ENCODE measurements at regions not wholly inside any gene's neighbourhood (a gene's known extent, or its start where the extent isn't known, plus 50 kb on each side); places are given as distances from the start of the nearest gene placed in this dataset.
"Not testable (repeated sequence)": the region's sequence is repeated elsewhere in the genome, so short reads cannot be mapped to it uniquely, and the experiment has no call there.

DNA sequence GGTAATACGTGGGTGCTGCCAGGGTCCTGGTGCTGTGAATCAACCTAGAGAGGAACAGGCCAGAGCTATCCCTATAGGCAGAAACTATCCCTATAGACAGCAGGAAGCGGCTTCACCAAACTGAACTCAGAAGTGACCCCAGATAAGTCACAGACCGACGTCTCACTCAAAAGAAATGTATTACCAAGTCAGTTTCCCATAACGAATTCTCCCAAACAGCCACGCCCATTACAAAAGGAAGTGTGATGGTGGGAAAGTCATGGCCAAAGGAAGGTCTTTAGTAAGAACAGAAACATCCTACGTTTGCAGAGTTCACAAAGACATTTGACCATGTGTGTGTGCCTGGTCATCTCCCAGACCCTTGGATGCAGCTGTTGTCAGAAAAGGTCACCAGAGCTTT, 470.8 kb upstream of the ADARB2 start:
- DNase-seq (no peak), ATAC-seq (no peak)
- intact Hi-C loops (cut with DNase I) = no loop called here

DNA sequence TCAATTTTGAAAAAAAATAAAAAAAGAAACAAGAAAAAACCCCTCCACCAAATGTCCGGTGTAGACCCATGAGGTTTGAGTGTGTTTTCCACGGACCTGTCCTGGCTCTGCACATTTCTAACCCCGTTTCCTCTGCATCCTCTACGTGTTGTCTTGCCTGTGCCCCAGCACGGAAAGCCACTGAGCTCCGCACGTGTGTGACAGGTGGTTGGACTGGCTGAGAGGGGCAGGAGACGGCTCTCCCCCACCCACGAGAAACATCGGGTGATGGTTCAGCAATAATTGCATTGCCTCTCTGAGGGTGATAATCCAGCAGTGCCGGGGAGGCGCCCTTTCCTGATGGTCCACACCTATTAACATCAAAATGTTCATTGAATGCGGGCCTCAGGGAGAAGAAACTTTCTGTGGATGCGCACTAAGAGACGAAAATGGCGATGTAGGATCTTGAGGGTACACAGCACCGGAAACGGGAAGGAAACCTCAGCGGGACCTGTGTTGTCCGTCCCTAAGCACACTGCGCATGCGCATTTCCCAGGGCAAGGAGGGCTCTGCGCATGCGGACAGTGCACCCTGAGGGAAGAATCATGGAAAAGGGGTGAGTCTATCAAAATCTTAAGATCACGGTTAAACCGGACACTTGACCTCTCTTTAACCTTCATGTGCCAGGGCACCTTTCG, 470.1 kb upstream of the ADARB2 start:
- DNase-seq = no peak
- ATAC-seq = no peak
- intact Hi-C loops (cut with DNase I) = no loop called here

DNA sequence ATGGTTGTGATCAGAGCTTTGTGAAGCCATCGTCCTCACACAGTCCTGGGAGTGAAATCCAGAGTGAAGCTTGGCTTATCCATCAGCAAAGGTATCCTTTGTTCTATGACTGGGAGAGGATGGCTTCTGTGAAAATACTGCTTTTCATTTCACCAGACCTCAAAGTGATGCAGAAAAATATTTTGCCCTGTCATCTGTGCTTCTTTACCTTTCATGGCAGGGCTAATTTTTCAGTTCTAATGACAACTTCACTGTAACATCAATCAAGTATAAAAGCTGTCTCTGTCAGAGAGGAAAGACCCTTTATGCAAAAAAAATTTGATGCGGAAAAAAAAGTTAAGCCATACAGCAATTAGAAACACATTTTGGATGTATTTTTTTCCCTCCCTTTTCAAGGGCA, 468.1 kb upstream of the ADARB2 start:
- intact Hi-C loops (cut with DNase I) = no loop called here
- ATAC-seq = no peak
- no peak for DNase-seq

DNA sequence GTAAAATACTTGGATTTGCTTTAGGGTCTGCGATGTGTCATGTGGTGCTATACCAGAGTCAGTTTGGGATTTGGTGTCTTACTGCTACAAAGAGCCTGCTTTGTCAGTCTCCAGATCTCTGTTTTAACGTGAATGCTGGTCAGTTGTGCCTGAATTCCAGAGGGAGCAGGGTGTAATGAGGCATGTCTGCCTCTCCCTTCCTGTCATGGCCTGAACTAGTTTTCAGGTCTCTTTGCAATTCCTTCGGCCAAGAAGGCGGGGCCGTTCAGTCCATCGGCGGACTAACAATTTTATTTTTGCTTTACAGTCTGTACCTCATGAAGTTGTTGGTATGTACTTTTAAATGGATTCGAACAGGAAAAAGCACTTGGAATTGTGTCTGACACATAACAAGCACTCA, 465.1 kb upstream of the ADARB2 start:
- ATAC-seq = no peak
- intact Hi-C loops (cut with DNase I) = no loop called here
- no peak for DNase-seq

DNA sequence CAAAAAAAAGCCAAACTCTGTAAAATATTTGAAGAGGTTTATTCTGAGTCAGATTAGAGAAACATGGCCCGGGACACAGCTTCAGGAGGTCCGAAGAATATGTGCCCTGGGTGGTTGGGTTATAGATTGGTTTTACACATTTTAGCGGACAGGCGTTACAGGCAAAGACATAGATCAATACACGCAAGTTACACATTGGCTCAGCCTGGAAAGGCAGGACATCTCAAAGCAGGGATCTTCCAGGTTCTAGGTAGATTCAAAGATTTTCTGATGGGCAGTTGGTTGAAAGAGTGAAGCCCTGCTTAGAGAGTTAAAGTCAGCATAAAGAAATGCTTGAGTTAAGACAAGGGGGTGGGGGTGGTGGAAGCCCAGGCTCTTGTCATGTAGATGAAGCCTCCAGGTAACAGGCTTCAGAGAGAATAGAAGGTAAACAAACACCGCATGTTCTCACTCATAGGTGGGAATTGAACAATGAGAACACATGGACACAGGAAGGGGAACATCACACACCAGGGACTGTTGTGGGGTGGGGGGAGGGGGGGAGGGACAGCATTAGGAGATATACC, 464.3 kb upstream of the ADARB2 start:
- DNase-seq = no peak
- no peak for ATAC-seq
- intact Hi-C loops (cut with DNase I) = no loop called here

DNA sequence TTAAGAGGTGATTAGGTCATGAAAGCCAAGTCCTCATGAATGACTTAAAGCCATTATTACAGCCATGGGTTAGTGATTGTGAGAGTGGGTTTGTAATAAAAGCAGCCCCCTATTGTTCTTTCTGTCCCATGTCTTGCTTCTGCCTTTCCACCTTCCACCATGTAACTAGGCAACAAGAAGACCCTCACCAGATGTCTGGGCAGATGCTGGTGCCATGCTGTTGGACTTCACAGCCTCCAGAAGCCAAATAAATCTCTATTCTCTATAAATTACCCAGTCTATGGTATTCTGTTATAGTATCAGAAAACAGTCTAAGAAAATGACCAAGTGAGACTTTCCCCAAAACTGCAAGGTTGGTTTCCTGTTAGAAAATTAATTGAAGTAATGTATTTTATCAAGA, 460.3 kb upstream of the ADARB2 start:
- DNase-seq (no peak), ATAC-seq (no peak)
- intact Hi-C loops (cut with DNase I) = no loop called here

DNA sequence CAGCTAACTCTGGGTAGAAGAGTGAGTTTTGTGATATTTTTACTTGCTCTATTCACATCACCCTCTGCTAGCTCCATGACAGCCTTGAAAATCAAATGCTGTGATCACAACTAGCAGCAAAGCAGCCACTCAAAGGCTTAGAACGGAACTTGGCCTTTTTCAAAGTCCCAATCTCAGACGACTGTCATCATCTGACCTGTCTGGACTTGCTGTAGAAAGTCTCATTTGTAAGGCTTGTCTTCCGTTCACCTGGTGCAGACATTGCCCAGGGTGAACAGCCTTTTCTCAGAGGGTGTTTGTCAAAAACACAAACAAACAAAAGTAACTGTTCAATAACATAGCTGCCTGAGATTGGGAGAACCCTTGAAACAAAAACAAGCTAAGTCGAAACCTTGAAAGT, 458.9 kb upstream of the ADARB2 start:
- intact Hi-C loops (cut with DNase I) = no loop called here
- no peak for ATAC-seq
- DNase-seq = no peak

DNA sequence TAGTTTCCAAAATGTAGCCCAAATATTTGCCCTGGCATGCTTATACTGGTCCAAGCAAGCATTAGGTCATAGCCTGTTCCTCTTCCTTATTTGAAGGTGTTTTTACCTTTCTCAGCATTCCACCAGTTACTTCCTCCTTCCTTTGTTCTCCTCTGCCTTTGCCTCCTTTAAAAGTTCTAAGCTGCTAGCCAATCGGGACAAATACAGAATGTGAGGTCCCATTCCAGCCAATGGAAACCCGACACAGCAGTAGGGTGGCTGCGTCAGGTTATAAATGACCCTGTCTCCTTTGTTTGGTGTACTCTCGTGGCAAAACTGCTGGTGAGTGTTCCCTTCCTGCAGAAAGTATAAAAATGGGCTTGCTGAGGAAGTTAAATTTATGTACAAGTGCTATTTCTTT, 452.0 kb upstream of the ADARB2 start:
- ATAC-seq; DNase-seq; intact Hi-C loops (cut with DNase I): not testable (repeated sequence)

DNA sequence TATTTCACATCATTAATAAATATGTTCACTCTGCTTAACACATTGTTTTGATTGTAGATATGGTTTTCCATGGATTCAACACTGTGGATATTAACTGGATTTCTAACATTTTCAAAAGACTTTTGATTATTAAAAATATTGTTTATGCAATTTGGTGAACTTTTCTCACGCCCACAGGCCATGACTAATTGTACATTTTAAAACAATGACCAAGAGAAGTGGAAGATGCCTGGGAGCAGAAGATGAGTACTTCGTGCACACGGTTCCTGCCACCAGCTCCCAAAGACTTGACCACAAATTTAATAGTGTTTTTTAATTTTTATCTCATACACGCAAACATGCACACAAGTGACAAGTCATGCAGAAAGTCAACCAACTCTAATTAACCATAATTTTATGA, 451.0 kb upstream of the ADARB2 start:
- intact Hi-C loops (cut with DNase I) = no loop called here

DNA sequence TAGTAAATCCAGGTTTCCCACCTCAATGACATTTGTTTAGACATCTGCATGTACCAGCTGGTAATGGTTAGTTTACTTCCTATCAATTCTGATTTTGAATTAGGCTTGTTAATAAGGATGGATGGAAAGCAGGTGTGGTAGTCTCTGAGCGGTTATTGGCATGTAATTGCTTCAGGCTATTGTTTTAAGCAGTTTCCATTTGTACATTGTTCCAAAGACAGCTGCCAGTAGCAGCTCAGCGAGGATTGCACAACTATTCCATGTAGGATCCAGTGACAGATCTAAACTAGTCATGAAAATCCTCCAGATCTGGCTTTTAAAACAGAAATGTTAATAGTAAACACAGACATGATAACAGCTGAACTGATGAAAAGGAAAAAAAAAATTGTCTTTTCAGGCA, 436.0 kb upstream of the ADARB2 start:
- ATAC-seq (no peak), DNase-seq (no peak)
- intact Hi-C loops (cut with DNase I) = no loop called here

More for the DNA sequence above, 451.0 kb upstream of the ADARB2 start:
- no peak for ATAC-seq
- DNase-seq = no peak

DNA sequence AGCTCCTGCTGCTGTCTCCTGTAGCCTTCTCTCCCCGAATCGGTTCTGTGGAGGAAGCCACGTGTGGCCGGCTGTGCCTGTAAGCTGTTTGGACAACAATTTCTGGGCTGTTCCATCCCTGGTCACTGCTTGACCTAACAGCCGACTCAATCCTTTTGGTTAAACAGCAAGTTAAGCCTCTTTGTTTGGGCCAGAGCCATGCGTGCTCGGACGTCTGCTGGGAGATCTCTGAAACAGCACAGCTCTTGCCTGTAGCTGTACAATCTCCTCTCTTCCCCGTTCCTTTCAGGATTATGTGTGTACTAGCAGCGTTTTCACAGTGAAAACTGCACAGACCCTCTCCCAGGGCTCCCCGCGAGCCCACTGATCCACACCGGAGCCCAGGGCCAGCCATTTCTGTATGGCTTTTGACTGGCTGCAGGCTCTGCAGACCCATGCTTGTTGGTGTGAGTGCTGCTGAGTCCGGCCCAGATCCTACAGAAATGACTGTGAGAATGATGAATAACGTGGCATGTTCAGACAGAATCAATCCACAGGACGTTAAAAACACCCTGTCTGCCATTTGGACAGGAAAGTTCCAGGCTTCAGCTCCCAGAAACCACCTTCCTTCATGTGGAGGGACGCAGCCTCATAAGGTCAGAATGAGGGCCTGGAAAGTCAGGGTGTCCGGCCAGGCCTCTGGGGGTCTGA, 428.6 kb upstream of the ADARB2 start:
- intact Hi-C loops (cut with DNase I) = no loop called here
- no peak for DNase-seq
- no peak for ATAC-seq

DNA sequence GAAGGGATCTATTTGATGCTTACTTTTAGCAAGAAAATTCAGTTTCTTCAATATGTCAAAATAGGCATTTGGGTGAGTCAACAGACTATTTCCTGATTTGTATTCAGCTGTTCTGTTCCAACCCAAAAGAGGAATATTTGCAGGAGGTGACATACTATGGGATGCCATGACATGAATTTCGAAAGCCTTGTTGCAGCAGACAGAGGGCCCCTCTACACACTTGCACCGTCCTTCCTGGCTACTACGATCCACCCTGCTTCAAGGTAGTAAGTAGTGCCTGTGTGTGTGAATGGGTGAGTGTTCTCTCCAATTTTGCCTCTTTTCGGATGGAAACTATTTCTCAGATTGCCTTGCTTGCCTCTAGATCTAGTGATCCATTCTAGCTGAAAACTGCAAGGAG, 413.0 kb upstream of the ADARB2 start:
- ATAC-seq (no peak), DNase-seq (no peak)
- intact Hi-C loops (cut with DNase I) = no loop called here

DNA sequence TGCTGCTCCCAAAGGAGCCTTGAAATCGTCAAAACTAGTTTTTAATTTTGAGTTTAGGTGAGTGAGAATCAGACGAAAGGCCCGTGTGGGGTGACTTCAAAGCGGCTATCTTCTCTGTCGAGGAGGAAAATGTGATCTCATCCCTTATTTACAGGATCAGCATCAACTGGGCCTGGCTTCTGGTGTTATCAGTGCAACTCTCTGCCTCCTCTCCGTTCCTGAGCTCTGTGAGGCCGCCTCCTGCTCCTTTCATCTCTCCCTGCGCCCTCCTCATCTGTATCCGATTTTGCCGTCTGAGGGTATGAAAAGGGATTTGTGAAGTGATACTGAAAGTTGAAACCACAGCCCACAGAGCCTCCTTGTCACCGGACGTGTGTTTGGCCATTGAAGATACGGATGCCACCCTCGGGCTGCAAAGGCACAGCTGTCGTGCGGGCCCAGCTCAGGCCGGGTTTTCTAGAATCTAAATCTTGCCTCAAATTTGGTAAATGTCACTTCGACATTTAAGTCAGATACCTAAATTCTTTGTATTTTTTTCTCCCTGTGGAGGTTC, 408.7 kb upstream of the ADARB2 start:
- DNase-seq (no peak), ATAC-seq (no peak)
- intact Hi-C loops (cut with DNase I) = no loop called here

DNA sequence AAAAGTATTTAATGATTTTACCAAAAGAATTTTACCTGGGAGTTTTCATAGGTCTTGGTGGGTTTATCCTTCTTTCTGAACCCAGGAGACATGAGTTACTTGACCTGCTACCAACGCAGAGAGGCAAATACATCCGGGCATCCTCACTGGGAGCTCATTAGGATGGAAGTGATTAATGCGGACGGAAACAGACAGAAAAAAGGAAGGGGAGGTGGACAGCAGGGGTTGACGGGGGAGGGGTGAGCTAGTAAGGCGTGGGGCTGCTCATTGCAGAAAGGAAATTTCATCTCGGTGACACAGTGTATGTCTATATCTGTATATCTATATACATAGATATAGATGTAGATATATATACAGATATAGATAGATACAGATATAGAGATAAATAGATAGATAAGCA, 408.2 kb upstream of the ADARB2 start:
- no peak for DNase-seq
- ATAC-seq = no peak
- intact Hi-C loops (cut with DNase I) = no loop called here

DNA sequence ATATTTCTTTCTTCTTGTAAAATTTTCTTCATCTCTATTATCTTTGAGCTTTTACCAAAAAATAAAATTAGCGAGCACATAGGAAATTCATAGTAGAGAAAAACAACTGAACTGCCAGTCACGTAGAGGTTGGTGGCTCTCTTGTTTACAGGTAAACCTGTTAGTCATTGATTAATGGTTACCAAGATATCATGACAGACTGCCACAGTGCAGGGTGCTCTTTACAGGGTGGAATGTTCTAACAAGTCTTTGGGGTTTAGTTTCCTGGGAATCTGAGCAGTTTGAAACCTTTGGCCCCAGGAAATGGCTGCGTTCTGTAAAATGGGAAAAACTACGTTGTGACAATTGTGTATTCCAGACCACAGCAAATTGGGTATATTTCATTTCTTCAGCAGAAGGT, 407.3 kb upstream of the ADARB2 start:
- no peak for ATAC-seq
- no peak for DNase-seq
- intact Hi-C loops (cut with DNase I) = no loop called here

DNA sequence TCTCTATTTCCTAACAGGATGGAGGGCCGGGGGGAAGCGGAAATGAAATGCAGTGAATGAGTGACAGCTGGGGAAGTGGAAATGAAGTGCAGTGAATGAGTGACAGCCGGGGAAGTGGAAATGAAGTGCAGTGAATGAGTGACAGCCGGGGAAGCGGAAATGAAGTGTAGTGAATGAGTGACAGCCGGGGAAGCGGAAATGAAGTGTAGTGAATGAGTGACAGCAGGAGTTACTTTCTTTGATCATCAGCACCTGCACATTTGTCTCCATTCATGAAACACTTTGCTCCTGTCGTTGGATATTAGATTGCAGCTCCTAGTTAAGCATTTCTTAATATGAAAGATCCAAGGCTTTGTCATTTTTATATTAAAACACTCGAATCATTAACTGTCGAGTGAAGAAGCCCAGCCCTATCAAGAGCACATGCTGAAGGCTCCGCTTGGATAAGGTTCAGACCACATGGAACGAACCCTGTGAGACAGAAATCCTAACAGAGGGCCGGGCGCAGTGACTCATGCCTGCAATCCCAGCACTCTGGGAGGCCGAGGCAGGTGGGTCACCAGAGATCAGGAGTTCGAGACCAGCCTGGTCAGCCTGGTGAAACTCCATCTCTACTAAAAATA, 406.0 kb upstream of the ADARB2 start:
- no peak for ATAC-seq
- intact Hi-C loops (cut with DNase I) = no loop called here
- no peak for DNase-seq

DNA sequence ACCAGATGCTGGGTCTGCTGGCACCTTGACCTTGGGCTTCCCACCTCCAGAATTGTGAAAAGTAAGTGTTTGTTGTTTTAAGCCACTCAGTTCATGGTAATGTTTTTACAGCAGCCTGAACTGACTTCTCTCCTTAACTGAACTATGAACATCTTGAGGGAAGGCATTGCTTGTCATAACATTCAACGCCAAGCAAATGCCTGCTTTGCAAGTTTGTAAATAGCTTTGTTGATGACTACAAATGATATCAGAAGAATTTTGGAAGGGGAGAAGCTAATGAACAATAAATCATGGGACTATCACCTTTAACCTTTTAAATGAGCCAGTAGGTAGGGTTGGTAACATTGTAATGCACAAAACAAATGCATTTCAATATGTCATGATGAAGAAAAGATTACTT, 402.4 kb upstream of the ADARB2 start:
- no peak for ATAC-seq
- no peak for DNase-seq
- intact Hi-C loops (cut with DNase I) = no loop called here

DNA sequence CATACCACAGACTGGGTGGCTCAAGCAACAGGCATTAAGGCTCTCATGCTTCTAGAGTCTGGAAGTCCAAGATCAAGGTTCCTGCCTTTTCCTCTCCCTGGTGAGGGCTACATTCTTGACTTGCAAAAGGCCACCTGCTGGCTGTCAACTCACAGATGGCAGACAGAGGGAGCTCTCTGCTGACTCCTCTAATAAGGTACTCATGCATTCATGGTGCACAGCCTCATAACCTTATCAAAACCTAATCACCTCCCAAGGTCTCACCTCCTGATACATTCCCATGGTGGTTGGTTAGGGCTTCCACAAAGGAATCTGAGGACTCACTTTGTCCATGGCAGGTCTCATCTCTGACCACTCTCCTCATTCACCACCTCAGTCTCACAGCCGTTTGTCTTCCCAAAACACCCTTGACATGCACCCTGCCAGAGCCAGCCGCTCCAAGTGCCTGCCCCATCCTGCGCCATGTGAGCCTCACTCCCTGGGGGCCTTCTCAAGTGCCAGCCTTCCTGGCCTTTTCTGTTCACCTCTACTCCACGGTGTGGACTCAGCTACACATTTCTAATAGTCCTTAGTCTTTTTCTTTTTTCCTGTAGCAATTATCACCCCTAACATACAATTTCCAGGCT, 400.3 kb upstream of the ADARB2 start:
- DNase-seq (no peak), ATAC-seq (no peak)
- intact Hi-C loops (cut with DNase I) = no loop called here

DNA sequence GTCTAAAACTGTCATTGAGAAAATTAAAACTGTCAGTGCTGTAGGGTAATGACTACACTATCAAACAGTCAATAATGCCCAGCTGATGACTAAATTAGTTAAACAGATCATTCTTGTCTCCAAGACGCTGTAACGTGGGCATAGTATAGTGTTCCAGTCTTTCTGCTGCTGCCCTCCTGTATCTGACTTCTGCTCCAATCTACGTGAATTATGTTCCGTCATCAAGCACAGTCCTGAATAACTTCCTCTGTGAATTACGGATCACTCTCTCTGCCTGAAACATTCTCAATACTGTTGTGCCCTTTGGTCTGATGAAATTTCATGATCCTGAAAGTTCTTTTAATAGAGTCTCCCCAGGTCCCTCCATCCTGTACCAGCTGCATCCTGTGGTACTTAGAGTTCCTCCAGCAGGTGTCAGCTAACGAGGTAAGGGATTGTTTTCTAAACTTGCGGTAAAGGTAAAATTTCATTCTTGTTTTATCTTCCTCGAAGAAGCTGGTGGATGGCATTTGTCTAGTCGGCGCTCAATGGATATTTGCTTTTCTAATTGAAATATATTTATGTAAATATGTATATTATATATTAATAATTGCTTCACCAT, 393.5 kb upstream of the ADARB2 start:
- ATAC-seq (no peak), DNase-seq (no peak)
- intact Hi-C loops (cut with DNase I) = no loop called here

DNA sequence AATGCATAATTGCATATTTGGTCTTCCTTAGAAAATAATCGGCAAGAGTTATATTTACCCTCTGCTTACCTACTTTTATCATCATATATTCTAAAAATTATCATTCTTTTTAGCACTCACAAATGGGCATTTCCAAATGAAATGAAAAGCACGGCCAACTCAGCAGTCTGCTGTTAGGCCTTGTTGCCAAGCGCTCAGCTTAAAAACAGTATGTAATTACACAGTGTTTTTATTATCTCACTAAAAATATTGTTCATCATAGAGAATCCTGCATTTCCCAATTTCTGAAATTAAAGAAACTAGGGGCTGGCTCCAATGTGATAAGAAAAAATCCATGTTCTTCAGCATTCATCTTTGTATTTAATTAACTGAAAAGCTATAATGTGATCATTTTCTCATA, 391.7 kb upstream of the ADARB2 start:
- intact Hi-C loops (cut with DNase I) = no loop called here
- ATAC-seq = no peak
- DNase-seq = no peak
